GM11168 (cell line): ENCODE measurements at regions not wholly inside any gene's neighbourhood (a gene's known extent, or its start where the extent isn't known, plus 50 kb on each side); places are given as distances from the start of the nearest gene placed in this dataset.

Experiments used
- in situ Hi-C: fragments of 300-500 bp; cut with MboI; formaldehyde crosslinking; loops from one replicate; pipeline ENCODE4 v1.12.0; 2022; ENCODE audit warnings: low sequenced_read_pairs; ENCODE audit not compliant: unreplicated experiment

DNA sequence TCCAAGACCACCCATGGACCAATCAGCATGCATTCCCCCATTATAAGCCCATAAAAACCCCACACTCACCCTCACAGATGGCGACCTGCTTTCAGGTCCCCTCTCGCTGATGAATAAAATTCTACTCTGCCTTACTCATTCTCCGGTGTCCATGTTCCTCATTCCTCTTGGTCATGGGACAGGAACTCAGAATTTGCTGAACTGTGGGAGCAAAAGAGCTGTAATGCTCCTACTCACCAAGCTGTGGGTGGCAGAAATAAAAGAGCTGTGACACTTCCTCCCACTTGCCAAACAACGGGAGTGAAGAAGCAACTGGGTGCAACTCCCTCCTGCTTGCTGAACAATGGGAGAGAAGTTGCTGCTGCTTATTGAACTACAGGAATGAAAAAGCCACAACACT lies 168.5 kb upstream of the PCDH18 start:
- in situ Hi-C loops = no loop called here

GRCh38 chr4:137700072-137700471 lies 167.8 kb upstream of the PCDH18 start:
- in situ Hi-C loops = no loop called here

- in situ Hi-C loops = no loop called here
Measured at GRCh38 chr4:137694138-137694537, 161.8 kb upstream of the PCDH18 start.

DNA sequence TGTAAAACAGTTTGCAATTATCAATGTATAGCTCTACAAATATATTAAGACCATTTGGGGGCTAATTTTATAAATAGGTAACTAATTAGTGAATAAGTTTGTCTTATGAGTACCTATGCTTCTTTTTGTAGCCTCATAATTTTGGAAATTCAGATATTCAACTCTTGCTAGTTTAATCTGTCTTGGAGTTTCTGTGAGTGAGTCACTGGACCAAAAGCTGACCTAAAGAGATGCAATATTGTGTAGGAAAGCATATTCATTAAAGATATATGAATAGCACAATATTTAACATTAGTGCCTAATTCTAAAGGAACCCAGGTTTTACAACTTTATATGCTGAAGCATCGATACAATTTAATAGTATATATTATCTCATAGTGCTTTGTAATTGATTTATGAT lies 161.3 kb upstream of the PCDH18 start:
- in situ Hi-C loops = no loop called here

DNA sequence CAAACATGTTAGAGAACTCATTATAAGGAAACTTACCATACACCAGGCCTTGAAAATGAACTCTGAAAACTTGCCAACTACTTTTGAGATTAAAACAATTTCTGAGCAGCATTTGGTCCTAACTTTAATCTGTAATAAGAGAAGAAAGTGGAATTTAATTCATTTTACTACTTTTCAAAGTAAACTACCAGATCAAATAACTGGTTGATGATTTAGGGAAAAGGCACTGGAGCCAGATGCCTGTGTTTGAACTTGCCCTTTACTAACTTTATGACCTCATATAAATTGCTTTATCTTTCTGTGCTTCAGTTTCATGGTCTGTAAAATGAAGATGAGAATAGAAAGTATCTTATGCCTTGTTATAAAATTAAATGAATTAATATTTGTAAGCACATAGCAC lies 159.9 kb upstream of the PCDH18 start:
- in situ Hi-C loops = no loop called here

- in situ Hi-C loops = no loop called here
Measured at GRCh38 chr4:137688651-137689050, 156.4 kb upstream of the PCDH18 start.

GRCh38 chr4:137685357-137685756 lies 153.1 kb upstream of the PCDH18 start:
- in situ Hi-C loops = no loop called here

- in situ Hi-C loops = no loop called here
Measured at GRCh38 chr4:137681081-137681480, 148.8 kb upstream of the PCDH18 start.

GRCh38 chr4:137678796-137679195 lies 146.5 kb upstream of the PCDH18 start:
- in situ Hi-C loops = no loop called here

DNA sequence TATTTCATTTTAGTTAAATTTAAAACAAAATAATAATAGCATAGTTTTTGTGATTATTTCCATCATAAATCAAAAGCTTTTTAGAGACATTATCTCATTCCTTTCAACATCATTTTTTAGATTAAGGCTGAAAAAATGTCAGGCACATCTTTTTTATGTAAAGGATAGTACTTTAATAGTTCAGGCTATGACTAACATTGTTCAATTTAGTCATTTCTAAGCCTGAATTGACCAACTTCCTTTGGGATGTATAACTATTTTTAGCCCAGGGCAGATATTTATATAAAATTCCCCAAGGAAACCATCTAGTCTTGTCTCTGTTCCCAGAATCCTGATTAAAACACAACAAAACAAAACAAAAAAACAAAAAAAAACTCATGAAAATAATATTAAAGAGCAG lies 145.6 kb upstream of the PCDH18 start:
- in situ Hi-C loops = no loop called here

DNA sequence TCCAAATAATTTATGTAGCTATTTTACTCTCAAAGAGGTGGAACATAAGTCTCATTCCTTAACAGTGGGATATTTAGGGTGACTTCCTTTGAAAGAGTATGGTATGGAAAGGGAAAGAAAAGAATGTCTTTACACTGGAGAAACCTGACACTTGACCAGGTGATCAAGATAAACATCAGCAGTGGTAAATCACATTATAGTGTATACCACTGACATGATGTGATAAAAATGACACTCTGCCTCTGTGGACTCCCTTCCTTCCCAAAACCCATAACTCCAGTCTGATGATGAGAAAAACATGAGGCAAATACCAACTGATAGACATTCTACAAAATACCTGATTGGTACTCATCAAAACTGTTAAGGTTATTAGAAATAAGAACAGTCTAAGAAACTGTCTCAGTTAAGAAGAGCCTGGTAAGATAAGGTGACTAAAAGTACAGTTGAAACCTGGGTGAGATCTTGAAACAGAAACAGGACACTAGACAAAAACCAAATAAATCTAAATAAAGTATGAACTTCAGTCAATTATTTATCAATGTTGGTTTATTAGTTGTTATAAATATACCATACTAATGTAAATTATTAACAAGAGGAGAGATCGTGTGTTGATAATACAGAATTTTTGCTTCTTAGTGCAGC lies 144.2 kb upstream of the PCDH18 start:
- in situ Hi-C loops = no loop called here

GRCh38 chr4:137674066-137674465 lies 141.8 kb upstream of the PCDH18 start:
- in situ Hi-C loops = no loop called here

GRCh38 chr4:137668885-137669545 lies 136.7 kb upstream of the PCDH18 start:
- in situ Hi-C loops = no loop called here

GRCh38 chr4:137664416-137664815 lies 132.1 kb upstream of the PCDH18 start:
- in situ Hi-C loops = no loop called here

DNA sequence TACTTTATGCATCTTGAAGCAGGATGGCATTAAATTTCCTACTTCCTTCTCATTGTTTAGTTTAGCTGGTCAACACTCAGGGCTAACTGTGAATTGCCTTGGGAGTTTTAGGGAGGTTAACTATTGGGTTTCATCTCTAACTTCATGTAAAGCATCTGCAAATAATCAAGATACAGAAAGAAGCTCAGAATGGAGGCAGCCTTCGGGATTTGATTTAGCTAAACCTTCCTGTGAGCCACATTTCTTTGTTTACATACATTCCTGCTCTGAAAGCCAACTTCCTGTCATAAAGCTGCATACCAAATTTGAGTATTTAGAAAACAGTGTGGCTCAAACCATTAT lies 131.7 kb upstream of the PCDH18 start:
- in situ Hi-C loops = no loop called here

DNA sequence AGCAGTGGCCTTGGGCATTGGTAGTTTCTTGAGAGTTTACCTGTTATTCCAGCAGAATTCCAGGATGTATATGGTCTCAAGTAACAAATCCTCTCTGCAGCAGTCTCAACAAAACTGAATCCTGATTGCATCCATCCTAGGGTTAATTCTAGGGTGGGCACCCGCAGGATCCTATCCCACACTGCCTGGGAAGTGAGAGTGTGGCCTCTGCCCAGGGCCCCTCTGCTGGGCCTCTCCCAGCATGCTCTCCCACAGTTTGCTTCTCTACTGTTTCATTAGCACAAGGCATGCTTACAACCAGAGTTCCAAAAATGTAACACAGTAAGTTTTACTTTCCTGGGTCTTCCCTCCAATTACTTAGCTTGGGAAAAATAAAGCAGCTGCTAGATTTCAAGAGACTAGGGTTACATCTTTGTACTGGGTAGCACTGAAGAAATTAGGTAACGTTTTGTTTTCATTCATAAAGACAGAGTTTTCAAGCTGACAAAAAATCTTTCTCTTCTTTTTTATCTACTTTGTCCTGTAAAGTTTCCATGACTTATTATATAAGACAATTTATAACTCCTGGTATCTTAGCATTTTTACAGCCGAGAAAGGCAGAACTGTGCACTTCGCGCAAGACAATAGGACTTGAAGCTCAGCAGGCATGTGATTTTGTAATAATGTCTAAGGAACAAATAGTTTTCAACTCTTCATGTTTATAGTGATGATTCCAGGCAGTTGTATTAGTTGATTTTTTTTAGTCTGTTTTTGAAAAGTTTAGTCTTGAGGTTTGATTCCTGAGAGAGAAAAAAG lies 131.2 kb upstream of the PCDH18 start:
- in situ Hi-C loops = no loop called here

DNA sequence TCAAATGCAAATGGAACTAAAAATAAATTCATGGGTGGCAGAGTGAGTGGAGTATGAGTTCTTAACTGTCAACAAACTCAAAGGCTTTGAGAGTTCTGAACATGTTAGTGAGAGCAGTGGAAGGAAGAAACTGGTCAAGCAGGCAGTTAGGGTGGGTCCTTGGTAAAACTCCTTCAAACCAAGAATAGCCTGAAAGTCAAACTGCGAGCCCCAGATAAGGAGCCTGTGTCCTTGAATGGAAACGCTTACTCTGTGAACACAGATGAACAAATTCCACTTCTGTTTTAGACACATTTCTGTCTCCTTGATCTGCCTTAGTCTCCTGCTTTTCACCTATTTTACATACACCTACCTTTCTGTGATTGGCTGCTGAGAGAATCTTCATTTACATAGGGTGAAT lies 129.4 kb upstream of the PCDH18 start:
- in situ Hi-C loops = no loop called here

DNA sequence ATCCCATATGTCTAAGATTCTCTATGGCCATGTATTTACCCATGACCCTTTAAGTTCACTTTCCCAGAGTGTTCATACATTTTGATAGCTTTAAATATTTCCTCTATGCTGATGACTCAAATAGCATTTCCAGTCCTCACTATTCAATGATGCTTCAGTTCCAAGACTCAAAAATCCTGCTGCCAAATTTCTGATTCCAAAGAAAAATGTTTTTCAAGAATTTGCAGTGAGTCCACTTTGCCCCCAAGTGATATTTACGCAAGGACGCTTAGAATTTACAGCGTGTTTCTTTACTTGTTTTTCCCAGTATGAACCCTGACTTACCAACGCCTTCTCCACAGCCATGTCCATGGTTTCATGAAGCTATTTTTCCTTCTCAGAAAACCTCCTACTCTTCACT lies 127.9 kb upstream of the PCDH18 start:
- in situ Hi-C loops = no loop called here

GRCh38 chr4:137659431-137659830 lies 127.1 kb upstream of the PCDH18 start:
- in situ Hi-C loops = no loop called here

DNA sequence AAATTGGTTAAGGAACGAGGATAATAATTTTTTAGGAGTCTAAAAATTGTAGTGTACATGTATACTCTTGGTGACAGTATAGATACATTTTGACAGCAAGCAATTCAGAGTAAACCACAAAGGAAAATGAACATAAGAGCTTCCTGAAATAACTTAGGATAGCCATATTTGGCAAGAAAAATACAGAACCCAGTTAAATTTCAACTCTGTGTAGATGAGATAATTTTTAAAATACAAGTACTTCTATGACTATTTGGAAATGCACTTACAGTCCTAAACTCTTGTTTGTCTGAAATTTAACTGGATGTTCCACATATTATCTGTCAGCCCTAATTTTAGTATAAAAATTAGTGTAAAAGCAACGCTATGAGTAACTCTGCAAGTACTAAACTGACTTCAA lies 124.4 kb upstream of the PCDH18 start:
- in situ Hi-C loops = no loop called here

DNA sequence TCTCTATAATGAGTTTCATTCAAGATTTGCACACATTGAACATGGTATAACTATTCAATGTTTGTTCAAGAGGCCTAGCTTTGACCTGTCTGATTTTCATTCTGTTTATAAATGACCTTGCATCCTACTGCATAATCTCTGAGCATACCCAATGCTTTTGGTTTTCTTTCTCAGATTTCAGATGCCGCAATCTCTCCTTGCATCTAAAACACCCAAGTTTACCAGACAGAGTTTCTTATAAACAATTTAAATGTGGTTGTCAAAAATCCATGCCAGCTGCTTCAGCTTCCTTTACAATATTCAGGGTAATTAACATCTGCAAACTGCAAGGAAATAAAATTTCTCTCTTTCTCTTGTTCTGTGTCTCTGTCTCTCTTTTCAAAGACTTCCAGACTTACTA lies 123.0 kb upstream of the PCDH18 start:
- in situ Hi-C loops = no loop called here

- in situ Hi-C loops = no loop called here
Measured at GRCh38 chr4:137651128-137651527, 118.8 kb upstream of the PCDH18 start.
